ENCODE measurements at regions not wholly inside any gene's neighbourhood (a gene's known extent, or its start where the extent isn't known, plus 50 kb on each side); places are given as distances from the start of the nearest gene placed in this dataset.
"Not testable (repeated sequence)": the region's sequence is repeated elsewhere in the genome, so short reads cannot be mapped to it uniquely, and the experiment has no call there.

GRCh38 chr7:142440906-142441411 lies 183.1 kb upstream of the PRSS58 start:
- no peak for DNase-seq (ENCODE audit: low read depth)

GRCh38 chr7:142440219-142440905 lies 182.5 kb upstream of the PRSS58 start:
- DNase-seq (ENCODE audit: low read depth), result no peak

GRCh38 chr7:142439739-142440138 lies 181.9 kb upstream of the PRSS58 start:
- no peak for DNase-seq (ENCODE audit: low read depth)

- DNase-seq (ENCODE audit: low read depth), result no peak
Observed at GRCh38 chr7:142438923-142439515, 181.2 kb upstream of the PRSS58 start.

GRCh38 chr7:142438235-142438922 lies 180.5 kb upstream of the PRSS58 start:
- DNase-seq (ENCODE audit: low read depth), result no peak

- DNase-seq (ENCODE audit: low read depth), result no peak
Observed at GRCh38 chr7:142437741-142438140, 179.9 kb upstream of the PRSS58 start.

GRCh38 chr7:142436601-142437000 lies 178.7 kb upstream of the PRSS58 start:
- no peak for DNase-seq (ENCODE audit: low read depth)

- DNase-seq (ENCODE audit: low read depth), result not testable (repeated sequence)
Observed at GRCh38 chr7:142435606-142436005, 177.7 kb upstream of the PRSS58 start.

- DNase-seq (ENCODE audit: low read depth), result no peak
Observed at GRCh38 chr7:142434666-142435167, 176.9 kb upstream of the PRSS58 start.

- not testable (repeated sequence) for DNase-seq (ENCODE audit: low read depth)
Observed at GRCh38 chr7:142434133-142434532, 176.3 kb upstream of the PRSS58 start.

GRCh38 chr7:142432377-142432776 lies 174.5 kb upstream of the PRSS58 start:
- no peak for DNase-seq (ENCODE audit: low read depth)

- DNase-seq (ENCODE audit: low read depth), result no peak
Observed at GRCh38 chr7:142431491-142431890, 173.6 kb upstream of the PRSS58 start.

GRCh38 chr7:142428094-142428493 lies 170.2 kb upstream of the PRSS58 start:
- DNase-seq (ENCODE audit: low read depth), result no peak

- DNase-seq (ENCODE audit: low read depth), result no peak
Observed at GRCh38 chr7:142425281-142425680, 167.4 kb upstream of the PRSS58 start.

- no peak for DNase-seq (ENCODE audit: low read depth)
Observed at GRCh38 chr7:142422621-142423020, 164.8 kb upstream of the PRSS58 start.

GRCh38 chr7:142420554-142421362 lies 162.9 kb upstream of the PRSS58 start:
- DNase-seq (ENCODE audit: low read depth), result no peak

- DNase-seq (ENCODE audit: low read depth), result no peak
Observed at GRCh38 chr7:142418326-142418725, 160.5 kb upstream of the PRSS58 start.

- DNase-seq (ENCODE audit: low read depth), result no peak
Observed at GRCh38 chr7:142414915-142415314, 157.1 kb upstream of the PRSS58 start.

GRCh38 chr7:142414135-142414534 lies 156.3 kb upstream of the PRSS58 start:
- no peak for DNase-seq (ENCODE audit: low read depth)

- DNase-seq (ENCODE audit: low read depth), result no peak
Observed at GRCh38 chr7:142413280-142414000, 155.6 kb upstream of the PRSS58 start.

GRCh38 chr7:142412551-142413193 lies 154.8 kb upstream of the PRSS58 start:
- peak; percentile 40 for DNase-seq (ENCODE audit: low read depth)

All from activated T-cell treated with anti-CD3 and anti-CD28 coated beads for 24 hours (primary cell).